HG02981 (cell line): ENCODE measurements at regions not wholly inside any gene's neighbourhood (a gene's known extent, or its start where the extent isn't known, plus 50 kb on each side); places are given as distances from the start of the nearest gene placed in this dataset.

Source experiments
- ATAC-seq: cut with Tn5 transposase; IDR thresholded peaks from one replicate; pipeline ENCODE4 v1.9.1; 2021; ENCODE audit warnings: mild to moderate bottlenecking, moderate library complexity; ENCODE audit not compliant: unreplicated experiment

- ATAC-seq = no peak
These were observed 65.1 kb downstream of the PFDN4 start for GRCh38 chr20:54272901-54273488.

DNA sequence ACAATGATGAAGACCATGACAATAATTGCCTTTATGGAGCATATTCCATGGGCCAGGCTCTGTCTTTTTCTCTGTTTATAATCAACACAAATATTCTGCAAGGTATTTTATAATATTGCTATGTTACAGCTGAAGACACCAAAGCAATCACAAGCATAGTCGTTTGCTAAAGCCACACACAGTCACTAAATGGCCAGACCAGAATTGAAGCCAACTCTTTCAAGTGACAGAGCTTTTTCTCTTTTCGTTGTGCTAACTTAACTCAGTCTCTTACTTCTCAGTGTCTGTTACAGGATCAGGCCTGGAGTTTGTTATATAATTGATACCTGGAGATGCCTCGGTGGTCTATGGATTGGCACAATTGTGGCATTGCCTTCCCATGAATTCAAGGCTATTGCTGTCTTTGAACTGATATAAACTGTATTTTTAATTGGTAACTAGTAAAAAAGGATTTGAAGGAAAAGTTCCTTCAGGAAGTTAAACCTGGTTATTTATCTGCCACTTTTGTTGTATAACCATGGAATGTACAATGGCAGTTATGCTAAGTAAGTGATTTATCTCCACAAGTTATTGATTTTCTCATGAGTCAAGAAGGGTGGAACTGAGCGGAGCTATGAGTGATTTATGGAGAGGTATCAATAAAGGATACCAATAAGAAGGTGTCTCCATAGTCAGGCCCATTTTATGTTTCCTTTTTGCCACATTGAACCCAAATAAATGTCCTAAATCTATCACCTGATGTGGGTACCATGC, 67.6 kb downstream of the PFDN4 start:
- no peak for ATAC-seq

- no peak for ATAC-seq
These were observed 68.8 kb downstream of the PFDN4 start for GRCh38 chr20:54276577-54277169.

GRCh38 chr20:54278262-54278661, 70.4 kb downstream of the PFDN4 start:
- no peak for ATAC-seq

GRCh38 chr20:54282625-54283024, 74.7 kb downstream of the PFDN4 start:
- ATAC-seq = no peak

DNA sequence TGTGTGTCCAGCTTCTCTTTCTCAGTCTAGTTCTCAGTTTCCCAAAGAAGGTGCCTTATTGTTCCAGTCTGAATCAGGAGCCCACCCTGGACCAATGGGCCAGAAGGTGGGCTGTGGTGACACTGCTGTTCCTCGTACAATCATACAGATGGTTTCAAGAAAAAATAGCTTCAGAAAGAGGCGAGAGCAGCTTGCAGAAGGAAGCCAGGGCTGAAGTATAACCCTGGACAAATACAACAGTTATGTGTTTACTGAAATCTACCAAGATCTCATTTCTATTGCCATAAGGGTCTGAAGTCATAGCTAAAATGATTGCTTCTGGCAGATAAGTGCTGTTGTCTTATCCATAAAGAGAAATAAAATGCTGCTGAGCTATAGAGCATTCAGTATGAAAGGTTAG, 75.4 kb downstream of the PFDN4 start:
- ATAC-seq = no peak

DNA sequence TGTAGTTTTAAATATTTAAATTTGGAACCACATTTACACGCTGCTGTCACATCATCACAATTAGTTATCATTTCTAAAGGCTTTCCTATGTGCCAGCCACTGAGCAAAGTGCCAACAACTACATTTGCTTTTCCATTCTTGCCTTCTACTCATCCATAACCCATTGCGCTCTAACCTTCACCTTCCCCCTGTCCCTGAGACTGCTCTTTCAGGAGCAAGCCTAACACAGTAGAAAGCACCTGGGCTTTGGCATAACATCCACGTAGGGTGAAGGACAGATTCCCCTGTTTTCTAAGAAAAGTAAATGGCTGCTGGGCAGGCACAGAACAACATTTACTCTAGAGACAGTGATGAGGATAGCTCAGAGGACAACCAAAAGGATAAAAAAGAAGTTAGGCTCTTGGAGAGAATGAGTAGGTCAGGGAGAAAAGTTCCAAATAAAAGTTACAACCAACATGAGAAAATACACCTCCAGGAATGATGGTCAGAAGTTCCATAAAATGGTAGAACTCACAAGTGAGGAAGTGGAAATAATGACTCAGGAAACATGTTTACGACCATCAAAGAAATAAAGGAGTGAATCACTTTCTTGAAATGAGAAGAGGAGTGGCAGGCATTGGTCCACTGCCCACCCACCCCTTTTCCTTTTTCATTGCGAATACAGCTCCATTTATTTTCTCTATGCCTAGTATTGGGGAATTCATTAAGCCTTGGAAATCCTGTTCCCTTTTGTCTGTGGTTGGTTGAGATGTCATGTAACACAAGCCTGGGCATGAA, 77.2 kb downstream of the PFDN4 start:
- ATAC-seq = no peak

DNA sequence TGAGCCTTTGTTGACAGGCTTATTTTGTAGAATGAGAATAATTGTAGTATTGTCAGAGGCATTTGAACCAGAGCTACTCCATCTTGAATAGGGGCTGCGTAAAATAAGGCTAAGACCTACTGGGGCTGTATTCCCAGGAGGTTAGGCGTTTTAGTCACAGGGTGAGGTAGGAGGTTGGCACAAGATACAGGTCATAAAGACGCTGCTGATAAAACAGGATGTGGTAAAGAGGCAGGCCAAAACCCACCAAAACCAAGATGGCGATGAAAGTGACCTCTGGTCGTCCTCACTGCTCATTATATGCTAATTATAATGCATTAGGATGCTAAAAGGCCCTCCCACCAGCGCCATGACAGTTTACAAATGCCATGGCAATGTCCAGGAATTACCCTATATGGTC, 82.7 kb downstream of the PFDN4 start:
- ATAC-seq = no peak

DNA sequence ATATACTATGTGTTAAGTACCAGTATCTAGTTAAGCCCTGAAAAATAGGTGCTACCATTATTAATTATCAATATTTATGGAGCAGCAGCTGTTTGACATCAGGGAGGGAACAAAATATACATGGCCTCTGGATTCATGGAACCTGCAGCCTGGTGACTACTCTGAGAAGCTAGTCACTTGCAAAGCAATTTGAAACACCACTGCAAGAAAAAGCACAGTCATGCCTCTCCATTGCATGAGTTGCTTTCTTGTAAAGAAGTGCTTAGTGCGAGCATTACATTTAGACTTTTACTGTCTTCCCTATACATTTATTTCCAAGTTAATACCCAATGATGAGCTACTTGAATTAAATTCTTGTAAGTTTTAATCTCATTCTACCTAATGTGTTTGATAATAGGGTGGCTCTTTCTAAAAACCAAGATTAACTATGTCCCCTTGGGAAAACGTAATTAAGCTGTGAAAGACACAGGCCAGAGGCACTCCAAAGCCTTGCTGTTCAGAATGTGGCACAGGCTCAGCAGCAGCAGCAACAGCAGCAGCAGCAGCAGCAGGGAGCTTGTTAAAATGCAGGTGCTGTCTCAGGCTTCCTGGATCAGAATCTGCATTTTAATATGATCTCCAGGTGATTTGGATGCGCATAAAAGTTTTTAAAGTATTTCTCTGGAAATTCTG, 83.6 kb downstream of the PFDN4 start:
- ATAC-seq = no peak

DNA sequence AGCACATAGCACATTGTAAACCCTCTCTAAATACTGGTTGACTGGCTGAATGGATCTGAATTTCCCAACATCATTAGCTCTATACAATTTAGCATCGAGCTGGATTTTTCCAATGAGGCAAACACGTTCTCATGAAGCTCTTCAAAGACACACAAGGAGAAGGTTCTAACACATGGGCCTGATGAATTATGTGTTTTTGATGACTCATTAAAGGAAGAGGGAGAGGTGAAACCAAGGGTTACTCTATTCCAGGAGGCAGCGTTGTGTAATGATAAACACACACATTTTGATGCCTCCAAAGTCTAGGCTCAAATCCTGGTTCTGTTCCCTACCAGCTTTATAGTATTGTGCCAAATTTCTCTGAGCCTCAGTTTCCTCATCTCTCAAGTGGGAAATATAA, 84.3 kb downstream of the PFDN4 start:
- no peak for ATAC-seq

DNA sequence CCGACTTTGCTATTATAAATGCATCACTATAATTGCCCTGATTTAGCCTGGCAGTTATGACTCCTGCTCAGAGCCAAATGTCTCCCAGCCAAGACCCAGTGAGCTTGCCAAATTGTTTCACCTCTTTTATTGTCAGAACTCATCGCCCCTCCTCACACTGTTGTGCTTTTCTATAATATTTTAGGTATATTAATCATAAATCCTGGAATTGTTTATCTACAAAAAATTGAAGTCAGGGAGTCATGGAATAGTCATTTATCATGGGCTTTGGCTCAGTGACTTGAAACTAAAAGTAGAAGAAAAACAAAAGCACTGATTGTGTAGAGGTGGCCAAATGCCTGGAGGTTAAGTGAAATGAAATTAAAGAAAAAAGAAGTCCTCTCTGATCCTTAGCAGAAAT, 85.6 kb downstream of the PFDN4 start:
- no peak for ATAC-seq

- ATAC-seq = no peak
These were observed 86.2 kb downstream of the PFDN4 start for GRCh38 chr20:54294094-54294493.

GRCh38 chr20:54295686-54296085, 87.8 kb downstream of the PFDN4 start:
- no peak for ATAC-seq

DNA sequence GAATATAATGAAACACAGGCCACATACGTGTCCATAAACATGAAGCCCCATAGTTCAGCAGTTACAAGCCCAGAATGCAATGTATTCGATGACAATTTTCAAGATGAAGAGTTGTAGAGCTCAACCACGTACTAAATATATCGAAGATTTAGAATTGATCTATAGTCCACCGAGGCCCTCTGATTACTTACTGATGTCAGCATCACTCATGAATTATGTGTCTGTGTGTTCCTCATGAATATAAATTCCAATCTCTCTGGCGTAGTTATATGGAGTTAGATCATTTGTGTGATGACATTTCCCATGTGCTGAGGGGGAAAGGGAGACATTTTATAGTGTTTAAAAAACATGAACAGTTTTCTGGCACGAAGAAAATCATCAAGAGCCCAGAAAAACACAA, 97.5 kb downstream of the PFDN4 start:
- no peak for ATAC-seq

GRCh38 chr20:54306985-54307710, 99.3 kb downstream of the PFDN4 start:
- no peak for ATAC-seq

DNA sequence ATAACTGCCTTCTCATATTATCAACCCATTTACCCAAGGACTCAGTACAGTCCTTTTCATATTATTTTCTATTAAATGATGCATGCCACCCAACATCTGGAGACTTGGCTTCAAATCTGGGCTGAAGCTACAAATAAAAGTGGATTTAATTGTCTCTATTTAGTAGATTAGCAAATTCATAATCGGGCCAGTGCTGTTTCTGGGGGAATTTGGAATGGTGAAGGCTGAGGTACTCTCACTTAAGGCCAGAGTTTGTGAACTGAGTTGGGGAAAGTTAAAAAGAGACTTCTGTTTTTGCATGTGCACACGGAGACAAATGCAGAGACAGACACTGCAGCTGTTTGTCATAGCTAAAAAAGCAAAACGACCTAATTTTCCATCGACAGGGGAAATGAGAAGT, 100.9 kb downstream of the PFDN4 start:
- ATAC-seq = no peak

DNA sequence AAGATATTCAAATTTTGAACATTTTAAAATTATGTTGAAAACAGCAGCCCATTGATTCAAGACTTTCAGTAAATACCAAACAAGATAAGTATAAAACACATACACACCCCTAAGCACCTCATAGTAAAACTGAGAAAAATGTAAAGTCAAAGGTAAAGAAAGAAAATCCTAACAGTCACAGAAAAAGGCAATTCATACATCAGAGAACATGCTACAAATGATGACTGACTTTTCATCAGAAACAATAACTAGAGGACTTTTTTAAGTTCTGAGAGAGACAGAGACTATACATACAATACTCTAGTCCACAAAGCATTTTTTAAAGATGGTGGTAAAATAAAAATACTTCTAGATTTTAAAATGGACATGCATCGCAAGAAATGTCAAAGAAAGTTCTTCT, 111.0 kb downstream of the PFDN4 start:
- no peak for ATAC-seq

DNA sequence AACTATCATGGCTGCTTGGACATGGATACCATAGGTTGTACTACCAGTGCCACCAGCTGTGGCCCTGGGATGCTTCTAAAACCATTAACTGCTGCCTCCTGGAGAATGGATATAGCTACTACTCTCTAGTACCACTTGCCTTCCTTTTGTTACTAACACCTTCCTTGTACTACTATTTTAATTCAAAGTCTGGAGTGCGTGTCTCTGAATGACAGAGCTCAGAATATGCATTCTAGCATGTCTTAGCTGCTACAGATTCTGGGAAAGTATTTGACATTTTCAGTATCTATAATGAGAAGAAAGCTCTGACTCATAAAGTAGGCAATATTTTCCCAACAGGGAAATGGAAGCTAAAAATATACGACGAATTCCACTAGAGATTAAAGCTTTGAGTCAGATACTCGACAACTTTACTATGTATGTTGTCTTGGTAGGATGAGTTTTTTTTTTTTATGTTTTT, 112.3 kb downstream of the PFDN4 start:
- ATAC-seq = no peak

- no peak for ATAC-seq
These were observed 113.6 kb downstream of the PFDN4 start for GRCh38 chr20:54321352-54322087.
